HEK293T (cell line): ENCODE measurements at regions not wholly inside any gene's neighbourhood (a gene's known extent, or its start where the extent isn't known, plus 50 kb on each side); places are given as distances from the start of the nearest gene placed in this dataset.

Experiments used
- CTCF ChIA-PET: fragments of 350-600 bp; formaldehyde crosslinking; extraction: SDS; loops from one replicate; lab custom pipeline; 2021; ENCODE audit warnings: antibody characterized with exemption, inconsistent platforms; lab: Yijun Ruan, JAX
- POLR2A ChIA-PET: fragments of 350-600 bp; formaldehyde crosslinking; extraction: SDS; loops from one replicate; lab custom pipeline; 2020; ENCODE audit warnings: antibody characterized with exemption, inconsistent platforms; lab: Yijun Ruan, JAX
- DNase-seq: peaks from one replicate; pipeline ENCODE4 v3.0.0; 2012; ENCODE audit warnings: mixed read lengths; ENCODE audit errors: extremely low spot score
- ARNT ChIP-seq: fragments of 450-650 bp; IDR thresholded peaks from 2 replicates; pipeline ENCODE4 v1.6.1; 2017; ENCODE audit warnings: mild to moderate bottlenecking
- BHLHE40 ChIP-seq: fragments of 450-650 bp; IDR thresholded peaks from 2 replicates; pipeline ENCODE4 v1.6.1; 2016; ENCODE audit warnings: mild to moderate bottlenecking, moderate library complexity, borderline replicate concordance
- CTBP1 ChIP-seq: fragments of 450-650 bp; IDR thresholded peaks from 2 replicates; pipeline ENCODE4 v1.6.1; 2016; ENCODE audit warnings: borderline replicate concordance
- ELF4 ChIP-seq: fragments of 450-650 bp; IDR thresholded peaks from 2 replicates; pipeline ENCODE4 v1.6.1; 2017; ENCODE audit warnings: antibody characterized with exemption
- FOXA1 ChIP-seq: fragments of 450-650 bp; IDR thresholded peaks from 2 replicates; pipeline ENCODE4 v1.6.1; 2016; ENCODE audit warnings: mild to moderate bottlenecking
- FOXK2 ChIP-seq: fragments of 450-650 bp; IDR thresholded peaks from 2 replicates; pipeline ENCODE4 v1.6.1; 2016; ENCODE audit warnings: mild to moderate bottlenecking
- FOXM1 ChIP-seq: fragments of 450-650 bp; IDR thresholded peaks from 2 replicates; pipeline ENCODE4 v1.6.1; 2017; ENCODE audit warnings: mild to moderate bottlenecking, borderline replicate concordance
- HDGF ChIP-seq: fragments of 450-650 bp; IDR thresholded peaks from 2 replicates; pipeline ENCODE4 v1.6.1; 2017; ENCODE audit warnings: antibody characterized with exemption, borderline replicate concordance
- L3MBTL2 ChIP-seq: fragments of 450-650 bp; conservative IDR thresholded peaks from 2 replicates; pipeline ENCODE4 v1.6.1; 2016; ENCODE audit warnings: mild to moderate bottlenecking
- LEF1 ChIP-seq: fragments of 450-650 bp; IDR thresholded peaks from 2 replicates; pipeline ENCODE4 v1.6.1; 2017; ENCODE audit warnings: mild to moderate bottlenecking, borderline replicate concordance
- NFRKB ChIP-seq: fragments of 450-650 bp; IDR thresholded peaks from 2 replicates; pipeline ENCODE4 v1.6.1; 2016; ENCODE audit warnings: mild to moderate bottlenecking, moderate library complexity
- PKNOX1 ChIP-seq: fragments of 450-650 bp; IDR thresholded peaks from 2 replicates; pipeline ENCODE4 v1.6.1; 2016
- SP1 ChIP-seq: fragments of 450-650 bp; IDR thresholded peaks from 2 replicates; pipeline ENCODE4 v1.6.1; 2017
- SUZ12 ChIP-seq: fragments of 450-650 bp; IDR thresholded peaks from 2 replicates; pipeline ENCODE4 v1.6.1; 2016; ENCODE audit warnings: mild to moderate bottlenecking
- TARDBP ChIP-seq: fragments of 450-650 bp; IDR thresholded peaks from 2 replicates; pipeline ENCODE4 v1.6.1; 2016
- ZNF384 ChIP-seq: fragments of 450-650 bp; IDR thresholded peaks from 2 replicates; pipeline ENCODE4 v1.6.1; 2016

DNA sequence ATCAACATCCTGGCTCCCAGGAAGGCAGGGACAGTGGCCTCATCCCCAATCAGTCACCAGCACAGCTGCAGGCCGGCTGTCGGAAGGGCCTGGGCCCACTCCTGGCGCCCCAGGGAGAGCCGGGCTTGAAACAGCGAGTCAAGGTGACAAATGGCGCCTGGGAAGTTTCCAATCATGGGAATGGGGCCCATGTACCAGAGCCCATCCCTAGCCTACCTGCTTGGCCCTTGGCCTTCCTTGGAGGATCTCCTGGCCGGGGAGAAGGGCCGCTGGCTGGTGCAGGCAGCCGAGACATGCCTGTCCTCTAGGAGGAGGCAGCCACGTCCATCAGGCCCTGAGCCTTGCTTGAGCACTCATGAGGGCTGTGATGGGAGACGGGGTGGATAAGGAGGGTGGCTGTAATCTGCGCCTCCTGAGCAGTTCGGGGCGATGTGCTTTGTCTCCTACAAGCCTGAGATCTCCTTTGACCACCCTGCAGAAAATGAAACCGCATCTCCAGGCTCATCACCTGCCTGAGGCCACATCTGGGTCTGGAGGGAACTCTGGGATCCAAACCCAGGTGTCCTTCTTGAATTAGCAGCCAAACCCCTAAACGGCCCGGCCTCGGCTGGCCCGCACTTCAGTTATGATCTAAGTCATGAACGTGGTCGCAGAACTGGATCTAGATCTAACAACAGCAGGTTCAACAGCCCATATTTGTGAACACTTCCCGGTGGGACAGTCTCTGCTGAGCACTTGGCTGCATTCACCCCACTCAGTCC, 862.0 kb downstream of the TBC1D22A start:
- CTCF ChIA-PET = no interaction called here
- no peak for DNase-seq
- POLR2A ChIA-PET = no interaction called here
- TF ChIP-seq CTBP1 (no peak), FOXA1 (no peak), FOXK2 (no peak), ARNT (no peak), ZNF384 (no peak), NFRKB (no peak), PKNOX1 (no peak), ELF4 (no peak), SP1 (no peak), HDGF (no peak), L3MBTL2 (no peak), BHLHE40 (no peak), LEF1 (no peak), SUZ12 (no peak), FOXM1 (no peak), TARDBP (no peak)

DNA sequence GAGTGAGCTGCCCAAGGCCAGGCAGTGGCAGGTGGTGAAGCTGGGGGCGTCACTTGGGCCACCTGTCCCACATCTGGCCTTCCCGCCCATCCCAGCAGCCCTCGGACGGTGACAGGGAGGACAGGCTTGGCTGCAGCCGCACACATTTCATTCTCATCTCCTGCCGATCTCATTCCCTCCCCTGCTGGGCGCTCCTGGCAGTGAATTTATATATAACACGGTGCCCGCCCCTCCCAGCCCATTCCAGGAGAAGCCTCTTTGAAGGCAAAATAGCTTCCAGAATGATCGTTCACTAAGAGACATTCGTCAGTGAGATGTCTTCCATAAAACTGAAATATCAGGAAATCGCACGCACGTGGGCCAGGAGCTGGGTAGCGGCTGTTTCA, 861.3 kb downstream of the TBC1D22A start:
- ChIA-PET CTCF (no interaction called here), POLR2A (no interaction called here)
- TF ChIP-seq TARDBP (no peak), ELF4 (no peak), NFRKB (no peak), SUZ12 (no peak), PKNOX1 (no peak), ARNT (no peak), CTBP1 (no peak), LEF1 (no peak), SP1 (no peak), FOXK2 (no peak), FOXA1 (no peak), L3MBTL2 (no peak), BHLHE40 (no peak), HDGF (no peak), FOXM1 (no peak), ZNF384 (no peak)
- DNase-seq = no peak

DNA sequence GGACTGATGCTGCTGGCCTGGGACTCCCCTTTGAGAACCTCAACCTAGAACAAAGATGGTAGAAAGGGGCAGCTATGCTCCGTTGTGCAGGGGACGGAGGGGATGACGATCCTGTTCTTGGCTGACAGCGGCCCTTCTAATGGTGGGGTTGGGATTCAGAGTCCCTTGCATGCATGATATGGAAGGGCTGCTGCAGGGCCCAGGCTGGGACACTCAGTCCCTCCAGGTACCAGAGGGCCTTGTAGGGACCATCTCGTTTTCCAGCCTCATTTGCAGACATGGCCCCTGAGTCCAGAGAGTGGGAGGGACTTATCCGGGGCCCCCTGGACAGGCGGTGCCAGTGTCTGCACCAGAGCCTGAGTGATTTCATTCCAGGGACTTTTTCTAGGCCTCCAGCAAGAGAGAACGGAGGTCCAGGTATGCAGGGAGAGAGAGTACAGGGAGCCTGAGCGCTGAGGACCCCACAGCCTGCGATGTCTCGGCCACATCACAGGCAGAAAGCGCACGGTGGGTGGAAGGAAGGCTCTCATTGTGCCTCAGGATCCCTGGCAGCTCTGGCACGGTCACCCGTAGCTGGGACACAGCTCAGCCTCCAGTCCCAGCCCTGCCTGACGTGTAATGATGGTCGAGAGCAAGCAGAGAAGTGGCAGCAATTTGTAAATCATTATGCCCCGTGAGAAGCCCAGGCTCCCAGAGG, 860.8 kb downstream of the TBC1D22A start:
- POLR2A ChIA-PET = no interaction called here
- DNase-seq = no peak
- CTCF ChIA-PET = no interaction called here
- TF ChIP-seq SP1 = no peak
- no peak for TF ChIP-seq FOXA1
- TF ChIP-seq CTBP1 = no peak
- no peak for TF ChIP-seq SUZ12

GRCh38 chr22:47622541-47622940, 860.1 kb downstream of the TBC1D22A start:
- TF ChIP-seq L3MBTL2 (no peak), BHLHE40 (no peak), SUZ12 (no peak), FOXK2 (no peak), TARDBP (no peak), FOXM1 (no peak), HDGF (no peak), NFRKB (no peak), FOXA1 (no peak), ZNF384 (no peak), SP1 (no peak), CTBP1 (no peak), ARNT (no peak), ELF4 (no peak), LEF1 (no peak)
- ChIA-PET CTCF (no interaction called here), POLR2A (no interaction called here)
- no peak for DNase-seq

DNA sequence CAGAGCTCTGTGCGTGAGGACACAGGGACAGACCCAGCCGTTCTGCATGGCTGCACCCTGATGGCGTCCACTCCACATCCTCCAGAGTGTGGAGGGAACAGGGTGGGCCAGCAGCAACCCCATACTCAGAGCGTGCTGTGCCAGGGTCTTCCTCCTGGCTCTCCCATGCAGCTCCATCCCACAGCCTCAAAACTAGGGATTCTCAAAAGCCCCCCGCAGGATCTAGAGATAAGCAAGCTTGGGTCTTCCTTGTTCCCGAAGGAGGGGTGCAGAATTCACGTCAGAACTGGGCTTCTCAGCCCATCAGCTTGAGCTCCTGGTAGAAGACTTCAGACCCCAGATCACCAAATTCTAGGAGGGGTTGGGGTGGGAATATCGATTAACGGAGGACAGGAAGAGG, 858.8 kb downstream of the TBC1D22A start:
- ChIA-PET POLR2A (no interaction called here), CTCF (no interaction called here)
- TF ChIP-seq LEF1 (no peak), L3MBTL2 (no peak), BHLHE40 (no peak), CTBP1 (no peak), TARDBP (no peak), FOXK2 (no peak), FOXA1 (no peak), PKNOX1 (no peak), ELF4 (no peak), ARNT (no peak), FOXM1 (no peak), NFRKB (no peak), SP1 (no peak), HDGF (no peak), SUZ12 (no peak), ZNF384 (no peak)
- no peak for DNase-seq
